ENCODE measurements at regions not wholly inside any gene's neighbourhood (a gene's known extent, or its start where the extent isn't known, plus 50 kb on each side); places are given as distances from the start of the nearest gene placed in this dataset.

GRCh38 chr10:78306358-78306757, 272.7 kb downstream of the RPS24 start:
- no peak for TF ChIP-seq CTCF (conservative IDR thresholded peaks at IDR 0.05 in 1 of 2, IDR thresholded peaks at IDR 0.05 in 1 of 2; ENCODE audit: low read depth in 1 of 2, low read length in 2 of 2)
- TF ChIP-seq EZH2 (IDR thresholded peaks at IDR 0.05; ENCODE audit: low read length, missing control alignments): no peak
